Choroid plexus epithelial cell (primary cell): ENCODE measurements at regions not wholly inside any gene's neighbourhood (a gene's known extent, or its start where the extent isn't known, plus 50 kb on each side); places are given as distances from the start of the nearest gene placed in this dataset.
A peak's percentile ranks its signal among the peaks of the same experiment; 100 is the strongest.

Source experiments
- DNase-seq: peaks from one replicate; pipeline ENCODE4 v3.0.0-alpha.2; 2010; ENCODE audit warnings: low read depth
- H3K4me3 ChIP-seq: 2 replicates; pipeline ENCODE4 v1.5.1; 2011; ENCODE audit warnings: low read depth, mild to moderate bottlenecking, control low read depth, low read length, moderate library complexity
- CTCF ChIP-seq: conservative IDR thresholded peaks from 2 replicates; pipeline ENCODE4 v1.5.1; 2011; ENCODE audit warnings: low read depth, mild to moderate bottlenecking, control low read depth, inconsistent platforms, low read length, moderate library complexity

GRCh38 chr5:143569213-143569701, 165.8 kb upstream of the NR3C1 start:
- no peak overlapping the region for H3K4me3 ChIP-seq
- peak; percentile 92 for DNase-seq
- TF ChIP-seq CTCF: no peak

DNA sequence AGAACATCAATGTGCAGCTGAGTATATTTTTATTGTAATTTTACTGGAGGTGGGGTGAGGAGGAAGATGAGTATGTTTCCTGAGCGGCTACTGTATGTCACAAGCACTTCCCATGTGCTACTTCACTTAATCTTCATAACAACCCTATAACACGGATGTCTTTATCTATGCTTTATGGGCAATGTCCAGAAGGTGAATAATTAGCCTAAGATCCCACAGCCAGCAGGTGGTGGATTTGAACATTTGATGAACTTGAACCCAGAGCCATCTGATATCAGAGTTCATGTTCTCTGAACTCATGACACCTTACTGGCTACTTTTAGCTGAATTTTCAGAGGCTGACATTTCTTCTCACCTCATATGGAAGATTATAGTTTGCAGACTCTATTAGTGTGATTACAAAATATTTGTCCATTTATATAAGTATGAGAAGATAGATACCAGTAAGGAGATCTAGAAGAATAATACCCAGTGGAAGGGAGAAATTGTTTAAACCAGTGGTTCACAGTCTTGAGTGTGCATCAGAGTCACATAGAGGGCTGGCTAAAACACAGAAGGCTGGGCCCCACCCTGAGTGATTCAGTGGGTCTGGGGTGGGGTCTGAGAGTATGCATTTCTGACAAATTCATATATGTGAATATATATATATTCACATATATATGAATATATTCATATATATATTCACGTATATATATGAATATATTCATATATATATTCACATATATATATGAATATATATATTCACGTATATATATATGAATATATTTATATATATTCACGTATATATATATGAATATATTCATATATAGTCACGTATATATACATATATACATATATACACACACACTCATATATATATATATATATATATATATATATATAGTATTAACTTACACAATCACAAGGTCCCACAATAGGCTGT, 164.4 kb upstream of the NR3C1 start:
- no peak overlapping the region for H3K4me3 ChIP-seq
- TF ChIP-seq CTCF: no peak
- no peak for DNase-seq

DNA sequence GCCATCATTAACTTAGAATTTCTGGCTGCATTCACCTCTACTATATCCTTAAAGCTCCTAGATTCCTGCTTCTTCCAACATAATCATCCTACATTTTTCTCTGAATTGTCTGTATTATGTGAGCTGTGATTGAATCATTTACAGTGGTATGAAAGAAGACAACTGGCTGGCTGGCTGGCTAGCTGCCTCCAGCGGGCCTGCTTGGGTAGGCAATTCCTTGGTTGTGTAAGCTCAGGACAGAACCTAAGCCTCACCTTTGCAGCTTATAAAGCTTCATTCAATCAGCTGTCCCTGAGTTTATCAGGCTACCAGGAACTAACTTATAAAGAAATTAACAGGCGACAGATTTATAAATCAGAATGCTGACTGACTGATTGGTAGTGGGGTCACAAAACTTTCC, 162.7 kb upstream of the NR3C1 start:
- no peak for DNase-seq
- no peak for TF ChIP-seq CTCF

GRCh38 chr5:143564417-143564816, 160.9 kb upstream of the NR3C1 start:
- no peak overlapping the region for H3K4me3 ChIP-seq
- no peak for TF ChIP-seq CTCF
- no peak for DNase-seq

More for the DNA sequence above, 162.7 kb upstream of the NR3C1 start:
- no peak overlapping the region for H3K4me3 ChIP-seq

DNA sequence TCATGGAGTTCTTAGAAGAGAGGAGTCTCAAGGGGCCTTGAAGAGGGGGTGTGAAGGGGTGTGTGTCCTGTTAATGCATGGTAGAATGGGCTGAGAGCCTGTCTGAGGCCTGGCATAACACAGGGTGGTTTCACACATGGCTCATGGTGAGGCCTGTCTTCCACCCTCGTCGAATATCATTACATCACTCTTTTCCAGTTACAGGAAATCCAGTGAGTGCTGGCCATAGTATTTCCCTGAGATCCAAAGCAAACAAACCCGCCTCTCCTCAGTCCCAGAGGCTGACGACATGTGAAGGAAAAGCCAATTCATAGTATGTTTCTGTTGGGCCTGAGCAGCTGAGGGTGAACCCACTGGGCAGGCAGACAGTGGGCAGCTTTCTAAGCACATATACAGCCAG, 159.4 kb upstream of the NR3C1 start:
- H3K4me3 ChIP-seq: no peak overlapping the region
- DNase-seq: peak; percentile 86
- no peak for TF ChIP-seq CTCF

DNA sequence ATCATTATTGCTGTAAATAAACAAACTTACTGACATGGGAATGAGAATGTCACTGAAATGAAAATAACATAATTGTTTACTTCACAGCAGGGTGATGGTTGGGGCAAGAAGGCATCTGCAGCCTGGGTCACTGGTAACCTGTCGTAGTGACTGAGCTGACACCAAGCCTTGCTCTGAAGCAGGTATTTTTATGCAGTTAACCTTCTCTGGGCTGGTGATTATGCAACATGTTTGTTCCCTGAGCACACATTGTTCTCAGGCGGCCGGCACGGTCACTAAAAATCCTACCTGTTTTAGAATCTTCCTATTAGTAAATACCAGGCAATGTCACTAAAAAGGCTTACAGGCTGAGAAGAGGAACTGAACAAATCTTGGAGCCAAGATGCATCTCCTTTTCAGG, 157.7 kb upstream of the NR3C1 start:
- DNase-seq: no peak
- no peak for TF ChIP-seq CTCF

GRCh38 chr5:143560378-143560777, 156.9 kb upstream of the NR3C1 start:
- H3K4me3 ChIP-seq: no peak overlapping the region
- DNase-seq: no peak
- TF ChIP-seq CTCF: no peak

More for the DNA sequence above, 157.7 kb upstream of the NR3C1 start:
- no peak overlapping the region for H3K4me3 ChIP-seq
